ENCODE measurements at regions not wholly inside any gene's neighbourhood (a gene's known extent, or its start where the extent isn't known, plus 50 kb on each side); places are given as distances from the start of the nearest gene placed in this dataset.
"Not testable (repeated sequence)": the region's sequence is repeated elsewhere in the genome, so short reads cannot be mapped to it uniquely, and the experiment has no call there.

GRCh38 chr12:43213608-43214007 is 338.4 kb downstream of the ADAMTS20 start:
- no peak for DNase-seq (ENCODE audit: low read depth)
- no peak overlapping the region for H3K4me3 ChIP-seq (ENCODE audit: low read length)
- TF ChIP-seq CTCF (conservative IDR thresholded peaks at IDR 0.05; ENCODE audit: low read depth, low read length): no peak

GRCh38 chr12:43210485-43211192 is 341.4 kb downstream of the ADAMTS20 start:
- TF ChIP-seq CTCF (conservative IDR thresholded peaks at IDR 0.05; ENCODE audit: low read depth, low read length): no peak
- no peak for DNase-seq (ENCODE audit: low read depth)
- H3K4me3 ChIP-seq (ENCODE audit: low read length): no peak overlapping the region

GRCh38 chr12:43208627-43209026 is 343.4 kb downstream of the ADAMTS20 start:
- no peak for DNase-seq (ENCODE audit: low read depth)
- TF ChIP-seq CTCF (conservative IDR thresholded peaks at IDR 0.05; ENCODE audit: low read depth, low read length): no peak
- H3K4me3 ChIP-seq (ENCODE audit: low read length): no peak overlapping the region

DNA sequence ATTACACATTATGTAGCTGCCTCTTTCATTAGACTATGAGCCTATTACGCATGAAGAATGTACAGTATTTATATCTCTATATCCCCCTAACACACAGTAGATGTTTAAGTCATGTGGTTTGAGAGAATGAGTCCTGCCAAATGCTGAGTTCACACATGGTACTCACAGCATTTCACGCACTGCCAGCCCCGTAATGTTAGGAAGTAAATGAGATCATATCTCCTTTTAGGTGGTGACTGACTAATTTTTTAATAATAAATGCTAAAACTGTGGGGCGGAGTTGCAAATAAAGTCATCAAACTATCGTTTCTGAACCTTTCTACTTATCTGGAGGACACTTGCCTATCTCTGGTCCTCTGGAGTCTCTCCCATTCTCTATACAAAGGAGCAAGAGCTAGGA is 343.8 kb downstream of the ADAMTS20 start:
- no peak for TF ChIP-seq CTCF (conservative IDR thresholded peaks at IDR 0.05; ENCODE audit: low read depth, low read length)
- H3K4me3 ChIP-seq (ENCODE audit: low read length): no peak overlapping the region
- DNase-seq (ENCODE audit: low read depth): no peak

- DNase-seq (ENCODE audit: low read depth): no peak
- no peak for TF ChIP-seq CTCF (conservative IDR thresholded peaks at IDR 0.05; ENCODE audit: low read depth, low read length)
- no peak overlapping the region for H3K4me3 ChIP-seq (ENCODE audit: low read length)
Observed at GRCh38 chr12:43206396-43206795, 345.6 kb downstream of the ADAMTS20 start.

- TF ChIP-seq CTCF (conservative IDR thresholded peaks at IDR 0.05; ENCODE audit: low read depth, low read length): no peak
- H3K4me3 ChIP-seq (ENCODE audit: low read length): no peak overlapping the region
- DNase-seq (ENCODE audit: low read depth): no peak
Observed at GRCh38 chr12:43198608-43199007, 353.4 kb downstream of the ADAMTS20 start.

DNA sequence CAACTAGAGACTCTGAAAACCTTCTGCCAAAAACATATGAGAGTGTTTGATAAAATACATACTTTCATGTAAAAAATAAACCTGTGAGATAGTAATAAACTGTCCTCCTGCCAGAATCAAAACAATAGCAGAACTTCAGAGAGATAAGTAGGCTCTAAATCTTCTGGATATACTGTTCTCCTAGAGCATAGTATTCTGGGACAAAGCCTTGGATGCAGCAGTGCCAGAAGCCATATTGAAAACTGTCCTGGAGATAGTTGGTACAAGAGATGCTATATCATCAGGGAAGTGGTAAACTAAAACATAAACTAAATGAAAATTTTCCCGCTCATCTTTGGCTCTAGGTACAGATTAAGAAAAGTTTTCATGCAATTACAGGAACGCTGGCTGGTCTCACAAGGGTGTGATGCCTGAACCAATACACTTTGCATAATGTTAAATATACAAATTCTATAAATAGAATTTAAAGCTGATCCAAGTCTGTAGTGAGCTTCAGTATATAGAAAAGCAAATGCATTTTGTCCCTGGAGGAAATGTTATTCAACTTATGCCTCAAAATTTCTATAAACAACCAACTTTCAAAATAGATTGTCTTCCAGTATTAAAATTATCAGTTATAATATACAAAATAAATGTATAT is 355.6 kb downstream of the ADAMTS20 start:
- TF ChIP-seq CTCF (conservative IDR thresholded peaks at IDR 0.05; ENCODE audit: low read depth, low read length): no peak
- DNase-seq (ENCODE audit: low read depth): no peak
- H3K4me3 ChIP-seq (ENCODE audit: low read length): no peak overlapping the region

DNA sequence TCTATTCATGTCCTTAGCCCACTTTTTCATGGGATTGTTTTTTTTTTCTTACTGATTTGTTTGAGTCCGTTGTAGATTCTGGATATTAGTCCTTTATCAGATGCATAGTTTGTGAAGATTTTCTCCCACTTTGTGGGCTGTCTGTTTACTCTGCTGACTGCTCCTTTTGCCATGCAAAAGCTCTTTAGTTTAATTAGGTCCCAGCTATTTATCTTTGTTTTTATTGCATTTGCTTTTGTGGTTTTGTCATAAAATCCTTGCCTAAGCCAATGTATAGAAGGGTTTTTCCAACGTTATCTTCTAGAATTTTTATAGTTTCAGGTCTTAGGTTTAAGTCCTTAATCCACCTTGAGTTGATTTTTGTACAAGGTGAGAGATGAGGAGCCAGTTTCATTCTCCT is 358.9 kb downstream of the ADAMTS20 start:
- H3K4me3 ChIP-seq (ENCODE audit: low read length); DNase-seq (ENCODE audit: low read depth): not testable (repeated sequence)

GRCh38 chr12:43192442-43192841 is 359.6 kb downstream of the ADAMTS20 start:
- DNase-seq (ENCODE audit: low read depth); H3K4me3 ChIP-seq (ENCODE audit: low read length): not testable (repeated sequence)

Measured in retinal pigment epithelial cell (primary cell).